GM06990 (cell line): ENCODE measurements at regions not wholly inside any gene's neighbourhood (a gene's known extent, or its start where the extent isn't known, plus 50 kb on each side); places are given as distances from the start of the nearest gene placed in this dataset.

Experiments
- DNase-seq: peaks from one replicate; pipeline ENCODE4 v3.0.0-alpha.2; 2011; ENCODE audit not compliant: insufficient read length; ENCODE audit errors: extremely low read depth
- H3K27me3 ChIP-seq: replicated peaks from 2 replicates; pipeline ENCODE4 v1.6.0; 2011; ENCODE audit warnings: low read length; ENCODE audit not compliant: control insufficient read depth, insufficient read depth
- H3K36me3 ChIP-seq: 2 replicates; pipeline ENCODE4 v1.5.1; 2011; ENCODE audit warnings: low read length; ENCODE audit not compliant: control insufficient read depth, insufficient read depth
- H3K4me3 ChIP-seq: replicated peaks from 2 replicates; pipeline ENCODE4 v1.5.1; 2011; ENCODE audit warnings: low read depth, mild to moderate bottlenecking, control low read depth, low read length
- TF ChIP-seq, protein P1 (sequence below): IDR thresholded peaks from 2 replicates; pipeline ENCODE4 v1.5.1; 2011; ENCODE audit warnings: low read length, control low read depth, mild to moderate bottlenecking, inconsistent platforms; ENCODE audit not compliant: insufficient read depth, poor library complexity, severe bottlenecking

DNA sequence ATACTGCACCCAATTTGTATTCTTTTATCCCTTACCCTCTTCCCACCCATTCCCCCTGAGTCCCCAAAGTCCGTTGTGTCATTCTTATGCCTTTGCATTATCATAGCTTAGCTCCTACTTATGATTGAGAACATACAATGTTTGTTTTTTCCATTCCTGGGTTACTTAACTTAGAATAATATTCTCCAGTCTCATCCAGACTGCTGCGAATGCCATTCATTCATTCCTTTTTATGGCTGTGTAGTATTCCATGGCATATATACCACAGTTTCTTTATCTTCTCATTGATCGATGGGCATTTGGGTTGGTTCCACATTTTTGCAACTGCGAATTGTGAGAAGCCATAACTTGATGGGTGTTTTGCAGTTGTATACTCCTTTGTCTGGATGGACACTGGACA is 62.8 kb downstream of the FHIP1A start:
- DNase-seq = no peak
- TF ChIP-seq, protein P1, sequence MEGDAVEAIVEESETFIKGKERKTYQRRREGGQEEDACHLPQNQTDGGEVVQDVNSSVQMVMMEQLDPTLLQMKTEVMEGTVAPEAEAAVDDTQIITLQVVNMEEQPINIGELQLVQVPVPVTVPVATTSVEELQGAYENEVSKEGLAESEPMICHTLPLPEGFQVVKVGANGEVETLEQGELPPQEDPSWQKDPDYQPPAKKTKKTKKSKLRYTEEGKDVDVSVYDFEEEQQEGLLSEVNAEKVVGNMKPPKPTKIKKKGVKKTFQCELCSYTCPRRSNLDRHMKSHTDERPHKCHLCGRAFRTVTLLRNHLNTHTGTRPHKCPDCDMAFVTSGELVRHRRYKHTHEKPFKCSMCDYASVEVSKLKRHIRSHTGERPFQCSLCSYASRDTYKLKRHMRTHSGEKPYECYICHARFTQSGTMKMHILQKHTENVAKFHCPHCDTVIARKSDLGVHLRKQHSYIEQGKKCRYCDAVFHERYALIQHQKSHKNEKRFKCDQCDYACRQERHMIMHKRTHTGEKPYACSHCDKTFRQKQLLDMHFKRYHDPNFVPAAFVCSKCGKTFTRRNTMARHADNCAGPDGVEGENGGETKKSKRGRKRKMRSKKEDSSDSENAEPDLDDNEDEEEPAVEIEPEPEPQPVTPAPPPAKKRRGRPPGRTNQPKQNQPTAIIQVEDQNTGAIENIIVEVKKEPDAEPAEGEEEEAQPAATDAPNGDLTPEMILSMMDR = no peak
- no peak overlapping the region for H3K4me3 ChIP-seq
- no peaks in the 10 kb centered on the region for H3K27me3 ChIP-seq
- no peaks in the 10 kb centered on the region for H3K36me3 ChIP-seq

DNA sequence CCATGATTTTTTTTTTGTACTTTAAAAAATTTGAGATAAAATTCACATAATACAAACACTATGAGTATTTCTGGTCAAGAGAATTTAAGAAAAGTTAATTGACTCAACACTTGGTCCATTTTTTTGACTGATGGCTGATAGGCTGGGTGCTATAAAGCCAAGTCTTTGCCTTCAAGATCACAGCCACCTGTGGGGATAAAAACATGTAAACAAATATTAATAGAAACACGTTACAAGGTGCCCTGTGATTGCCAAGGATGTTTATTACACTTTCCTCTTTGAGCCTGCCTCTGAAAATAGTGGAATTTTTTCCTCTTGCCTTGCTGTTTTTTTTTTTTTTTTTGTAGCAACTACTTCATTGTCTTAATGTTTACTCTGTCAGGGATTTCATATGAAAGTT is 63.3 kb downstream of the FHIP1A start:
- H3K4me3 ChIP-seq = no peak overlapping the region

DNA sequence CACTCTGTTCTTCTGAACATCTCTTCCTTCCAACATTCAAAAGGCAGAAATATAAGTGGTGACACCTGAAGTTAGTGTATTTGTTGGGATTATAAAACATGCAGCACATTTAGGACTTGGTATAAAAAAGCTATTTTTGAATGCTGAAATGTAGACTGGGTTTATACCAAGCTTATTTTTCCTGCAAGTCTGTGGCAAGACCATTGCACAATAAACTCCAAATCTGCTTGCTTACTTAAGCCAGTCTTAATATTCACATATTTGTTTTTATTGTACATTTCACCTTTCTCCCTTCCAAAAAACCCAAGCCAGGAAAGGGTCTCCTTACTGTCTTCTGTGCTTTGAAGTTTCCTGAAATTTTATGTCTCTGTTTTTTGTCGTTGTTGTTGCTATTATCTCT is 63.7 kb downstream of the FHIP1A start:
- no peaks in the 10 kb centered on the region for H3K27me3 ChIP-seq
- no peak for DNase-seq
- TF ChIP-seq, protein P1 = no peak

More for the DNA sequence above, 63.3 kb downstream of the FHIP1A start:
- no peaks in the 10 kb centered on the region for H3K36me3 ChIP-seq
- TF ChIP-seq, protein P1 = no peak
- H3K27me3 ChIP-seq = no peaks in the 10 kb centered on the region
- no peak for DNase-seq

DNA sequence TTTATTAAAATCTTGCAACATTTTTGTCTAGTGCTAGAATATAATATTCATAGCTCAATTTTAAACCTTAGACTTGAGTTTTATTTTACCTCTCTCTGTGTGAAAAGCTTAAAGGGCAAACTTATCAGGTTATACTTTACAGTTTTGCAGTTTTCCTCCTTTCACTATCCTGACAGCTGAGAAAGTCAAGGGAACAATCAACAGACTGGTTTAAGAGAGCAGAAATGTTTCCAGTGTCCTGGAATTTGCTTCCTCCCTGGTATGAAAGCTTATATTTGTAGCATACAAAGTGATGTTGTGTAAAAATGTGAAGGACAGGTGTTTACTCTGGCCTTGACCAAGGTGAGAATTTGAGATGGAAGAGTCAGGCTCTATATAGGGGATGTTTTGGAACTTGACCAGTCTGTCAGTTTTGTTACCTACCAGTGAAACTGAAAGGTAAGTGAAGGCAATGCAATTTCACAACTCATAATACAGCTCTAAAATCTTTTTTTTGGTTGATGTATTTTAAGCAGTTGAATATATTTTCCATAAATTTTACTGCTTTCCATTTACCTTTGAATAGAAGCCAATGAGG is 64.6 kb downstream of the FHIP1A start:
- Histone ChIP-seq H3K27me3 (no peaks in the 10 kb centered on the region), H3K4me3 (no peak overlapping the region), H3K36me3 (no peaks in the 10 kb centered on the region)
- DNase-seq = no peak
- TF ChIP-seq, protein P1 = no peak

More for the DNA sequence above, 63.7 kb downstream of the FHIP1A start:
- H3K4me3 ChIP-seq = no peak overlapping the region
- no peaks in the 10 kb centered on the region for H3K36me3 ChIP-seq

DNA sequence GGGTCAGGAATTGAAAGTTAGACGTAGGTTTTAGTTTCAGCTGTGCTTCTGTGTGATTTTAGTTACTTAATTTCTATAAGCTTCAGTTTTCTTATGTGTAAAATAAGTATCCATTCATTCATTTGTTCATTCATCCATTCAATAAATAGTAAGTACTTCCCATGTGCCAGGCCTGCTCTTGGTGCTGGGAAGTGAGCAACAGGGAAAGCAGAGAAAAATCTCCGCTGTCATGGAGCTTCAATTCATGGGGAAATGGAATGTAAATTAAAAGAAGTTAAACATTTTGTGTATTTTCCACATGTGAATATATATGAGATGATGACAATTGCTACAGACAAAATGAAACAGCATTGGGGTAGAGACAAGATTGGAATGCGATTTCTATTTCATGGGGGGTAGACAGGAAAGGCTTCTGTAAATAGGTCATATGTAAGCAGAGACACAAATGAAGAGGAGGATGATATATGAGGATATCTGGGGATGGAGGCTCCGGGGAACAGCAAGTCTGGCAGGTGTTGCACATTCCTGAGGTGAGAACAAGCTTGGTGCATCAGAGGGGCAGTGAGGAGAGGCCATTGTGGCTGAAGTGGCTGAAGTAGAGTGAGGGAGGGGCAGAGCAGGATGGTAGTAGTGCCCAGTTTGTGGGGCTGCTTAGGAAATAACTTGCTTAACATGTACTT is 66.2 kb downstream of the FHIP1A start:
- Histone ChIP-seq H3K36me3 (no peaks in the 10 kb centered on the region), H3K27me3 (no peaks in the 10 kb centered on the region), H3K4me3 (no peak overlapping the region)
- TF ChIP-seq, protein P1 = no peak
- no peak for DNase-seq

DNA sequence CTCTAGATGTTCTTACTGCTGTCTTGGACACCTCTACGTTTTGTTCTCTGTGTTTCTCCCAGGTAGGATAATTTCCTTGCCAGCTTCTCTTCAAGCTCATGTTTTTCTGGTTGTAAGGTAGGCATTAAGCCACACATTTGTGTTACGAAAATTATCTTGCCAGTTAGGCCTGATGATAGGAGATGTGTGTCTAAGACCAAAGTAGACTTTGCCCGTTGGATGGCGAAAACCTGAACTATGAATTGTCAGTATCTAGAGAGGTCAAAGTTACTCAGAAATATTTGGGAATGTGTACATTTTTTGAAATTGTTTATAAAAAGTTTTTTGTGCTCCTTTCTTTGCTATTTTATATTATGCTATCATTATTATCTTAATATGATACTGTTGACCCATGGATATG is 72.8 kb downstream of the FHIP1A start:
- Histone ChIP-seq H3K36me3 (no peaks in the 10 kb centered on the region), H3K4me3 (no peak overlapping the region), H3K27me3 (no peaks in the 10 kb centered on the region)
- DNase-seq = no peak
- TF ChIP-seq, protein P1 = no peak
